HEK293T (cell line): ENCODE measurements at regions not wholly inside any gene's neighbourhood (a gene's known extent, or its start where the extent isn't known, plus 50 kb on each side); places are given as distances from the start of the nearest gene placed in this dataset.

Experiments
- BHLHE40 ChIP-seq: fragments of 450-650 bp; IDR thresholded peaks from 2 replicates; pipeline ENCODE4 v1.6.1; 2016; ENCODE audit warnings: mild to moderate bottlenecking, moderate library complexity, borderline replicate concordance
- CTBP1 ChIP-seq: fragments of 450-650 bp; IDR thresholded peaks from 2 replicates; pipeline ENCODE4 v1.6.1; 2016; ENCODE audit warnings: borderline replicate concordance
- ELF4 ChIP-seq: fragments of 450-650 bp; IDR thresholded peaks from 2 replicates; pipeline ENCODE4 v1.6.1; 2017; ENCODE audit warnings: antibody characterized with exemption
- FOXA1 ChIP-seq: fragments of 450-650 bp; IDR thresholded peaks from 2 replicates; pipeline ENCODE4 v1.6.1; 2016; ENCODE audit warnings: mild to moderate bottlenecking
- FOXK2 ChIP-seq: fragments of 450-650 bp; IDR thresholded peaks from 2 replicates; pipeline ENCODE4 v1.6.1; 2016; ENCODE audit warnings: mild to moderate bottlenecking
- FOXM1 ChIP-seq: fragments of 450-650 bp; IDR thresholded peaks from 2 replicates; pipeline ENCODE4 v1.6.1; 2017; ENCODE audit warnings: mild to moderate bottlenecking, borderline replicate concordance
- HDGF ChIP-seq: fragments of 450-650 bp; IDR thresholded peaks from 2 replicates; pipeline ENCODE4 v1.6.1; 2017; ENCODE audit warnings: antibody characterized with exemption, borderline replicate concordance
- L3MBTL2 ChIP-seq: fragments of 450-650 bp; conservative IDR thresholded peaks from 2 replicates; pipeline ENCODE4 v1.6.1; 2016; ENCODE audit warnings: mild to moderate bottlenecking
- NFRKB ChIP-seq: fragments of 450-650 bp; IDR thresholded peaks from 2 replicates; pipeline ENCODE4 v1.6.1; 2016; ENCODE audit warnings: mild to moderate bottlenecking, moderate library complexity
- SP1 ChIP-seq: fragments of 450-650 bp; IDR thresholded peaks from 2 replicates; pipeline ENCODE4 v1.6.1; 2017
- SUZ12 ChIP-seq: fragments of 450-650 bp; IDR thresholded peaks from 2 replicates; pipeline ENCODE4 v1.6.1; 2016; ENCODE audit warnings: mild to moderate bottlenecking
- TARDBP ChIP-seq: fragments of 450-650 bp; IDR thresholded peaks from 2 replicates; pipeline ENCODE4 v1.6.1; 2016
- ZNF384 ChIP-seq: fragments of 450-650 bp; IDR thresholded peaks from 2 replicates; pipeline ENCODE4 v1.6.1; 2016

DNA sequence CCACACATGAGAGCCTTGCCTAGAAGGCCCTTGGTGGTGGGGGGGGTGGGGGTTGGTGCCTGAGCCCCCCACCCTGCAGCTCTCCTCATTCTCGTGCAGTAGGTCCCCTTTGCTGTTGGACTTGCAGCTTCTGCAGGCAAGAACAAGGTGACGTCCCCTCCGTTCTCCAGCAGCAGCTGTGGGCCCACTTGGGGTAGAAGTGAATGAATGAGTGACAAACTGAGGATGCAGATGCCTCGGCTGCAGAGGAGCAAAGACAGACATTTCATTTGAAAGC, 88.6 kb upstream of the CTDP1 start:
- TF ChIP-seq SUZ12: no peak
- no peak for TF ChIP-seq TARDBP
- TF ChIP-seq FOXA1: no peak
- TF ChIP-seq SP1: no peak
- no peak for TF ChIP-seq CTBP1
- no peak for TF ChIP-seq FOXM1
- no peak for TF ChIP-seq BHLHE40
- TF ChIP-seq ZNF384: no peak
- TF ChIP-seq NFRKB: no peak
- TF ChIP-seq FOXK2: no peak
- no peak for TF ChIP-seq L3MBTL2
- TF ChIP-seq HDGF: no peak
- no peak for TF ChIP-seq ELF4
